H1 (cell line): ENCODE measurements at regions not wholly inside any gene's neighbourhood (a gene's known extent, or its start where the extent isn't known, plus 50 kb on each side); places are given as distances from the start of the nearest gene placed in this dataset.

Source experiments
- CTCF ChIA-PET: fragments of 300-600 bp; sonication (Branson Sonifier 250); formaldehyde crosslinking; loops from one replicate; lab custom pipeline; 2021; ENCODE audit not compliant: partially characterized antibody; lab: Charles Lee
- POLR2A ChIA-PET: fragments of 300-600 bp; sonication (Branson Sonifier 250); formaldehyde crosslinking; loops from one replicate; lab custom pipeline; 2021; ENCODE audit warnings: inconsistent platforms; ENCODE audit not compliant: partially characterized antibody; lab: Charles Lee
- DNase-seq, 2 experiments: peaks; one replicate each; pipeline versions ENCODE4 v3.0.0 to v3.0.0-alpha.2; 2010 to 2022; ENCODE audit warnings: low spot score in 2 of 2, low read depth in 1 of 2, mixed read lengths in 1 of 2
- FAIRE-seq: peaks from 2 replicates; lab custom pipeline; 2011; peaks lifted over from hg19 to GRCh38; lab: Jason Lieb, UNC
- H2AFZ ChIP-seq: 2 replicates; pipeline ENCODE4 v1.8.1; 2012; ENCODE audit warnings: low read length, inconsistent platforms
- H2AK5ac ChIP-seq: 2 replicates; pipeline ENCODE4 v1.6.1; 2013; ENCODE audit warnings: low read depth, low read length
- H2BK120ac ChIP-seq: replicated peaks from 2 replicates; pipeline ENCODE3; 2013; ENCODE audit warnings: low read depth, low read length, inconsistent platforms
- H2BK12ac ChIP-seq: 2 replicates; pipeline ENCODE4 v1.6.1; 2013; ENCODE audit warnings: low read depth, low read length
- H2BK15ac ChIP-seq: 2 replicates; pipeline ENCODE4 v1.6.1; 2013; ENCODE audit warnings: low read length
- H2BK20ac ChIP-seq: 2 replicates; pipeline ENCODE4 v1.6.1; 2013; ENCODE audit warnings: low read length
- H2BK5ac ChIP-seq: 2 replicates; pipeline ENCODE4 v1.6.1; 2013; ENCODE audit warnings: low read depth, low read length
- H3K14ac ChIP-seq: 2 replicates; pipeline ENCODE4 v1.6.1; 2013; ENCODE audit warnings: inconsistent platforms; ENCODE audit not compliant: insufficient read length
- H3K18ac ChIP-seq: 2 replicates; pipeline ENCODE4 v1.6.1; 2013; ENCODE audit warnings: low read length; ENCODE audit errors: extremely low read depth
- H3K23ac ChIP-seq: 2 replicates; pipeline ENCODE4 v1.6.1; 2013; ENCODE audit warnings: inconsistent platforms; ENCODE audit not compliant: insufficient read length
- H3K23me2 ChIP-seq: 2 replicates; pipeline ENCODE4 v1.6.1; 2013; ENCODE audit warnings: low read depth, low read length
- H3K27ac ChIP-seq: 2 replicates; pipeline ENCODE4 v1.6.1; 2011; ENCODE audit warnings: low read depth, low read length, inconsistent platforms
- H3K27me3 ChIP-seq, 4 experiments: replicated peaks in 1 of 4; 1 replicate in 1 of 4; 2 replicates in 3 of 4; pipeline versions ENCODE4 v1.6.1 to v1.8.1; 2011 to 2013; ENCODE audit warnings: low read length in 3 of 4, mild to moderate bottlenecking in 3 of 4, inconsistent platforms in 2 of 4, mixed read lengths in 2 of 4, moderate library complexity in 1 of 4; ENCODE audit not compliant: control insufficient read depth in 3 of 4, insufficient read depth in 3 of 4; ENCODE audit errors: extremely low read depth in 1 of 4
- H3K36me3 ChIP-seq, 4 experiments: 2 replicates each; pipeline versions ENCODE4 v1.6.1 to v1.8.1; 2011 to 2013; ENCODE audit warnings: mild to moderate bottlenecking in 4 of 4, low read length in 3 of 4, moderate library complexity in 2 of 4, control low read depth in 1 of 4, inconsistent platforms in 1 of 4; ENCODE audit not compliant: insufficient read depth in 4 of 4, control insufficient read depth in 2 of 4
- H3K4ac ChIP-seq: replicated peaks from 2 replicates; pipeline ENCODE3; 2013; ENCODE audit warnings: low read length, low read depth, mixed read lengths, inconsistent platforms; ENCODE audit not compliant: insufficient read length
- H3K4me1 ChIP-seq, 4 experiments: replicated peaks in 1 of 4; 1 replicate in 1 of 4; 2 replicates in 3 of 4; pipeline versions ENCODE4 v1.6.1 to v1.8.1; 2011 to 2013; ENCODE audit warnings: low read length in 3 of 4, inconsistent platforms in 2 of 4, mixed read lengths in 1 of 4; ENCODE audit not compliant: insufficient read depth in 4 of 4, control insufficient read depth in 3 of 4
- H3K4me2 ChIP-seq, 2 experiments: 2 replicates each; pipeline versions ENCODE4 v1.6.1 to v1.8.1; 2011 to 2013; ENCODE audit warnings: low read depth in 2 of 2, low read length in 2 of 2, control low read depth in 1 of 2, inconsistent platforms in 1 of 2, mild to moderate bottlenecking in 1 of 2; ENCODE audit not compliant: insufficient read depth in 1 of 2
- H3K4me3 ChIP-seq, 4 experiments: fragments of 200-600, 300-600 bp in 1 of 4; sonication (generic), shearing (Covaris generic), sonication (Bioruptor Twin) in 1 of 4; 2 replicates each; pipeline versions ENCODE4 v1.5.1 to v1.8.1; 2011 to 2016; ENCODE audit warnings: low read length in 4 of 4, low read depth in 3 of 4, control low read depth in 2 of 4, inconsistent platforms in 2 of 4, mild to moderate bottlenecking in 2 of 4, mixed read lengths in 1 of 4, moderate library complexity in 1 of 4; ENCODE audit not compliant: insufficient read depth in 2 of 4; ENCODE audit errors: extremely low read depth in 1 of 4
- H3K56ac ChIP-seq: replicated peaks from 2 replicates; pipeline ENCODE3; 2013; ENCODE audit warnings: low read depth, mild to moderate bottlenecking, mixed read lengths, low read length, inconsistent platforms; ENCODE audit not compliant: insufficient read length
- H3K79me1 ChIP-seq: 2 replicates; pipeline ENCODE4 v1.6.1; 2013; ENCODE audit warnings: low read depth, low read length, control low read depth
- H3K79me2 ChIP-seq, 2 experiments: 2 replicates each; pipeline versions ENCODE4 v1.6.1 to v1.8.1; 2012 to 2013; ENCODE audit warnings: low read length in 2 of 2, mild to moderate bottlenecking in 2 of 2, inconsistent platforms in 1 of 2; ENCODE audit not compliant: insufficient read depth in 2 of 2, control insufficient read depth in 1 of 2
- H3K9ac ChIP-seq, 4 experiments: replicated peaks in 1 of 4; 1 replicate in 1 of 4; 2 replicates in 3 of 4; pipeline versions ENCODE4 v1.6.1 to v1.8.1; 2011 to 2013; ENCODE audit warnings: low read depth in 3 of 4, low read length in 3 of 4, control low read depth in 2 of 4, mild to moderate bottlenecking in 2 of 4, moderate library complexity in 2 of 4, inconsistent platforms in 1 of 4; ENCODE audit errors: extremely low read depth in 1 of 4
- H3K9me3 ChIP-seq, 2 experiments: 2 replicates each; pipeline versions ENCODE4 v1.6.1 to v1.8.1; 2012 to 2013; ENCODE audit warnings: mild to moderate bottlenecking in 2 of 2, moderate library complexity in 2 of 2, control low read depth in 1 of 2, inconsistent platforms in 1 of 2, low read depth in 1 of 2, low read length in 1 of 2, mixed read lengths in 1 of 2; ENCODE audit not compliant: insufficient read depth in 2 of 2
- H4K20me1 ChIP-seq, 2 experiments: replicated peaks in 1 of 2; 2 replicates each; pipeline versions ENCODE3 to v1.8.1; 2011 to 2013; ENCODE audit warnings: inconsistent platforms in 2 of 2, low read length in 2 of 2, mild to moderate bottlenecking in 1 of 2; ENCODE audit not compliant: insufficient read depth in 2 of 2, control insufficient read depth in 1 of 2
- H4K5ac ChIP-seq: 2 replicates; pipeline ENCODE4 v1.6.1; 2013; ENCODE audit warnings: low read length, low read depth, mixed read lengths, inconsistent platforms; ENCODE audit not compliant: insufficient read length
- H4K8ac ChIP-seq: 2 replicates; pipeline ENCODE4 v1.8.0; 2013; ENCODE audit warnings: mild to moderate bottlenecking, moderate library complexity, low read length, inconsistent platforms; ENCODE audit not compliant: insufficient read depth; ENCODE audit errors: extremely low read depth
- H4K91ac ChIP-seq: replicated peaks from 2 replicates; pipeline ENCODE3; 2013; ENCODE audit warnings: low read length, mixed read lengths, inconsistent platforms; ENCODE audit not compliant: insufficient read length
- BACH1 ChIP-seq: IDR thresholded peaks from 2 replicates; pipeline ENCODE4 v1.6.1; 2012; ENCODE audit warnings: low read length, improper control_type of control experiment
- CHD2 ChIP-seq: IDR thresholded peaks from 2 replicates; pipeline ENCODE4 v1.6.1; 2012; ENCODE audit warnings: low read length, improper control_type of control experiment
- EP300 ChIP-seq, 2 experiments: IDR thresholded peaks; 1 replicate in 1 of 2; 2 replicates in 1 of 2; pipeline ENCODE4 v1.6.1; 2011 to 2012; ENCODE audit warnings: low read depth in 2 of 2, low read length in 2 of 2, mild to moderate bottlenecking in 2 of 2, borderline replicate concordance in 1 of 2, inconsistent platforms in 1 of 2, moderate library complexity in 1 of 2
- GTF2F1 ChIP-seq: IDR thresholded peaks from 2 replicates; pipeline ENCODE4 v1.6.1; 2012; ENCODE audit warnings: low read depth, low read length, improper control_type of control experiment, borderline replicate concordance
- MAX ChIP-seq: IDR thresholded peaks from 2 replicates; pipeline ENCODE4 v1.6.1; 2012; ENCODE audit warnings: inconsistent platforms
- SRF ChIP-seq: IDR thresholded peaks from 2 replicates; pipeline ENCODE4 v1.6.1; 2011; ENCODE audit warnings: mild to moderate bottlenecking, low read depth, low read length, moderate library complexity
- TCF12 ChIP-seq: IDR thresholded peaks from 2 replicates; pipeline ENCODE4 v1.6.1; 2011; ENCODE audit warnings: low read depth, mild to moderate bottlenecking, low read length
- USF2 ChIP-seq: IDR thresholded peaks from 2 replicates; pipeline ENCODE4 v1.6.1; 2011; ENCODE audit warnings: low read length, improper control_type of control experiment
- WGBS, 2 experiments: shearing (Covaris generic) in 1 of 2; methylation state at CpG; one replicate each; pipeline versions ENCODE4 v1.1.6 to v1.1.7; 2013 to 2015; ENCODE audit warnings: low lambda C conversion rate in 2 of 2, mixed read lengths in 2 of 2, inconsistent platforms in 1 of 2, low coverage in 1 of 2, missing lambda C conversion rate in 1 of 2; ENCODE audit not compliant: insufficient replicate concordance in 2 of 2, insufficient coverage in 1 of 2, insufficient read length in 1 of 2; ENCODE audit errors: extremely low coverage in 1 of 2, missing lambda C conversion rate in 1 of 2; 5-methylcytosine and 5-hydroxymethylcytosine counted together

DNA sequence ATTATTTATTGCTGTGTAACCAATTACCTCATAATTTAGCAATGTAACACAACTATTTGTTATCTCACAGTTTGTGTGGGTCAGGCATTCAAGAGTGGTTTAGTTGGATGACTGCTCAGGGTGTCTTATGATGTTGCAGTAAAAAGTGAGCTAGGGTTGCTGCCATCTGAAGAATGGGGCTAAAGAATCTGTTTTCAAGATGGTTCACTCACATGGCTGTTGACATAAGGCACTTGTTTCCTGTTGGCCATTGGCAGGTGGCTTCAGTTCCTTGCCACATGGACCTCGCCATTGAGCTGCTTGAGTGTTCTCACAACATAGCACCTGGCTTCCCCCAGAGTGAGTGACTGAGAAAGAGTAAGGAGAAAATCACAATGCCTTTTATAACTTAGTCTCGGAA, 123.2 kb downstream of the TMEM17 start:
- Histone ChIP-seq H4K91ac (peak overlapping the region; percentile 7), H3K56ac (no peak overlapping the region), H3K18ac (no peak overlapping the region; the same call in 1 of the 2 replicates), H3K23ac (no peak overlapping the region), H3K27me3 (no peaks in the 10 kb centered on the region), H2BK120ac (peak overlapping the region; percentile 4), H4K5ac (no peak overlapping the region), H3K4me3 (no peak overlapping the region), H2BK20ac (no peak overlapping the region), H2BK12ac (peak overlapping the region; percentile 21; the same call in 1 of the 2 replicates), H2AK5ac (no peak overlapping the region), H3K9ac (no peak overlapping the region), H3K4me1 (peaks cover 0 to 2% (median 0%) of the 10 kb centered on the region in 4 experiments; a peak in 2 of 7 replicates), H3K79me2 (no peaks in the 10 kb centered on the region), H2AFZ (no peak overlapping the region), H3K23me2 (no peaks in the 10 kb centered on the region), H3K79me1 (no peaks in the 10 kb centered on the region), H4K8ac (no peak overlapping the region), H2BK15ac (no peak overlapping the region), H3K36me3 (no peaks in the 10 kb centered on the region; a peak in 2 of 8 replicates), H3K27ac (no peak overlapping the region), H3K4ac (no peak overlapping the region), H3K14ac (no peak overlapping the region), H3K9me3 (peaks cover 6 to 10% of the 10 kb centered on the region in 2 experiments), H4K20me1 (no peaks in the 10 kb centered on the region), H2BK5ac (no peak overlapping the region), H3K4me2 (no peak overlapping the region)
- CTCF ChIA-PET, result interaction anchor here (1.8 kb wide), 1 partner anchor 85 kb away, joined by 6 read pairs; no protein-coding TSS in a partner anchor
- POLR2A ChIA-PET, result interaction anchor here (1.1 kb wide), 1 partner anchor 26 kb away, joined by 3 read pairs; no protein-coding TSS in a partner anchor
- TF ChIP-seq CHD2 (no peak), USF2 (no peak), TCF12 (no peak), BACH1 (no peak), SRF (no peak), MAX (peak; percentile 48; the same call in 1 of the 2 replicates), GTF2F1 (no peak), EP300 (IDR thresholded peaks at IDR 0.05; ENCODE audit: borderline replicate concordance in 1 of 2, low read depth in 2 of 2, low read length in 2 of 2) (no peak)
- FAIRE-seq, result no peak
- WGBS, 2 experiments, result 85% methylated on average over 2 of the region's 2 CpGs; no CpG with 5 or more reads in 1 of the 2 experiments
- DNase-seq, result no peak
